ENCODE measurements at regions not wholly inside any gene's neighbourhood (a gene's known extent, or its start where the extent isn't known, plus 50 kb on each side); places are given as distances from the start of the nearest gene placed in this dataset.
"Not testable (repeated sequence)": the region's sequence is repeated elsewhere in the genome, so short reads cannot be mapped to it uniquely, and the experiment has no call there.

GRCh38 chr3:159401069-159401468 lies 587.6 kb upstream of the IL12A start:
- DNase-seq = no peak

DNA sequence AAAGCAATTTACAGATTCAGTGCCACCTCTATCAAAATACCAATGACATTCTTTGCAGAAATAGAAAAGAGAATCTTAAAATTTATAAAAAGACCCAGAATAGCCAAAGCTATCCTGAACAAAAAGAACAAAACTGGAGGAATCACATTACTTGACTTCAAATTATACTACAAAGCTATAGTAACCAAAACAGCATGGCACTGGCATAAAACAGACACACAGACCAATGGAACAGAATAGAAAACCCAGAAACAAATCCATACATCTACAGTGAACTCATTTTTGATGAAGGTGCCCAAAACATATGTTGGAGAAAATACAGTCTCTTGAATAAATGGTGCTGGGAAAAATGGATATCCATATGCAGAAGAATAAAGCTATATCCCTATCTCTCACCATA lies 578.9 kb upstream of the IL12A start:
- not testable (repeated sequence) for DNase-seq

DNA sequence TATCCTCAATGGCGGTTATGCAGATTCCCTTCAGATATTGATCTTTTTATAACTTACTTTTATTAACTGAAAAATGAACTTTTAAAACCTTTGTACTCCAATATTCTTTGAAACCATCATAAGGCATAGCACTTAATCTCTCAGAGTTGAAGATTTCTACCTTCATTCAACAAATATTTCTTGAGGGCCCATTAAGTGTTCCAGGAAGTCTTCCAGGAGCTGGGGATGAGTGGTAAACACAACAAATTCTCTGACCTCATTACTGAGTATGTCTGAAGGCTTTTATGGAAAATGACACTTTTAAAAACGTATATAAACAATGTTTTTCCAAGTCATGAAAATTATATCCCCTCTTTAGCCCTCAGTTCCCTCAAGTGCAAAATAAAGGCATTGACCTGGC lies 575.3 kb upstream of the IL12A start:
- DNase-seq = no peak

GRCh38 chr3:159416856-159417255 lies 571.8 kb upstream of the IL12A start:
- DNase-seq = no peak

GRCh38 chr3:159417761-159418160 lies 570.9 kb upstream of the IL12A start:
- DNase-seq = no peak

DNA sequence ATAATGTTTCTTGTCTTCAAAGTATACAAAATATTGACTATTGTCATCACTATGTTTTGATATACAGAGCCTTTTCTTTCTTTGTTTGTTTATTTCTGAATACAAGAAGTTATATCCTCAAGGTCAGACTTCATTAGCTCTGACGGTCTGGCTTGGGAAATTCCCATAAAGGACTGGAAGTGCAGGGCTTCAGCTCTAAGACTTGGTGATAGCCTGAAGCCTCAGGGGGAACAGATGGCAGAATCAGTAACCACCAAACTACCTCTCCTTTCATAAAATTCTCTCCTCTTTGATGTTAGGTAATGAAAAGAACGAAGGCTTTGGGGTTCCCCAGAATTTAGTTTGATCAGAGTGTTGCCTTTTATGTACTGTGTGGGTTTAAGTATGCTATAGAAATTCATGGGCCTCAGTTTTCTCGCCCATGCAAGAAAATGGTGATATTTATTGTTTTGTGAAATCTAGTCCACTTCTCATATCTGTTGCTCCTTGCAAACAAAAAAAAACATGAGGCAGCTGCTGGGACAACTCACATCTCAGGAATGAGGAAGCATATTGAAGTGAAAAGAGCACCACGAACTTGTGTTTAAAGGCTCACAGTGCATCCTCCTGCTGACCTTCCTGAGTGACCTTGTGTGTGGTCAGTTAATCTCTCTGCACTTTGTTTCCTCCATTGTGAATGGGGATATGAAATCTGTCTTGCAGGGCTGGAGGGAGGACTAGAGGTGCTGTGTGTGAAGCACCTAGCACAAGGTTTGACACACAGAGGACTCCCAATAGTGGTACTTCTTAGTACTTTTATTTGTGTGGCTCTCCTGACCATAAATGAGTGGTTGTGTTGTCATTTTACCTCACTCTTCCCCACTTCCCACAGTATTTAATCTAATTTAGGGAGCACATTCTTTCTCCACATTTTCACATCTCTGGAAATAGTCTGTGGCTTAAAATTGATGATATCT lies 569.8 kb upstream of the IL12A start:
- DNase-seq = no peak

DNA sequence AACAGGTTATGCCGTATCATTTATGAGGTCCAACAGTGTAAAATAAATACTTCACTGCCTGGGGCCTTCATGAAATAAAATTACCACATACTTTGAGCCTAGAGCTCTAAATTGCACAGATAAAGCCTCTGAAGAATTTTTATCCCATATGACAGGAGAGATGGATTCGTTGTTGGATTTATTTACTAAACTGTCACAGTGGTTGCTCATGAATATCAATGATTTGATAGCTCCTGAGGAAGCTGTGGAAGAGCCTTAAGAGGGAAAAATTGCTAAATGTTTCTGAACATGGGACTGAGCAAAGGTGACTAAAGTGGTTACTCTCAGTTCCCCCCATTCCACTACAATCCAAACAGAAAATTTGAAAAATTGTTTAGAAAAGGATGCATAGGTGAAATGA lies 558.9 kb upstream of the IL12A start:
- DNase-seq = no peak

GRCh38 chr3:159432682-159433340 lies 555.8 kb upstream of the IL12A start:
- DNase-seq = no peak

DNA sequence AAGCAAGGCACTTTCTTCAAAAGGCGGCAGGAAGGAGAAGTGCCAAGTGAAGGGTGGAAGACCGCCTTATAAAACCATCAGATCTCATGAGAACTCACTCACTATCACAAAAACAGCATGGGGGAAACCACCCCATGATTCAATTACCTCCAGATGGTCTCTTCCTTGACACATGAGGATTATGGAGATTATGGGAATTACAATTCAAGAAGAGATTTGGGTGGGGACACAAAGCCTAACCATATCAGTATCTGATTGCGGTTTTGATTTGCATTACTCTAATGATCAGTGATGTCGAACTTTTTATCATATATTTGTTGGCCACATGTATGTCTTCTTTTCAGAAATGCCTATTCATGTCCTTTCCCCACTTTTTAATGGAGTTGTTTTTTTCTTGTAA lies 549.3 kb upstream of the IL12A start:
- DNase-seq = no peak

DNA sequence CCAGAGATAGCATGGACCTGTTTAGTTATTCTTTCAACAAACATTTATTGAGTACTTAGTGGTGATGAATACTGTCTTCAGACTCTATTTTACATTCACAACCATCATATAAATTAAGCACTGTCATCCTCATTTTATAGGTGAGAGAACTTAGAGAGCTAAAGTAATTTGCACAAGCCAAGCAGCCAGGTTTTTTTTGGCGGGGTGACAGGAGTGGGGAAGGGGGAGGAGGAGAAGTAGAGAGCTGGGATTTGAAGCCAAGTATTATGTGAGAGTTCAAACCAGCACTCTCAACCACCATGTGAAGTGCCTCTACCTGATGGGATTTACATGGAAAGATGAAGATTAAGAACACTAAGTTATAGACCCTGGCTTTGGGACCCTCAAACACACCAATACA lies 547.4 kb upstream of the IL12A start:
- DNase-seq = no peak

DNA sequence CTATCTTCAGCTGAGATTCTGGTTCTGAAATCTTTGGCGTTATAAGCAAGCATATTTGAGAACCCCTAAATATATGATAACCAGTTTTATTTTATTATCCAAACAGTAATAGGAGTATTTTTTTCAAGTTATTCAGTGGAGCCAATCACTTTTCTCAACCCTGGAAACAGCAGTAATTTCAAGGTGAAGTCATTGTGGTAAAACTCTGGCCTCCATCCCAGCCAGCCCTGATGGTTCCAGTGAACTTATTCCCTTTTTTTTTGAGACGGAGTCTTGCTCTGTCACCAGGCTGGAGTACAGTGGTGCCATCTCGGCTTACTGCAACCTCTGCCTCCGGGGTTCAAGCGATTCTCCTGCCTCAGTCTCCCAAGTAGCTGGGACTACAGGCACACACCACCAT lies 545.4 kb upstream of the IL12A start:
- DNase-seq = no peak

DNA sequence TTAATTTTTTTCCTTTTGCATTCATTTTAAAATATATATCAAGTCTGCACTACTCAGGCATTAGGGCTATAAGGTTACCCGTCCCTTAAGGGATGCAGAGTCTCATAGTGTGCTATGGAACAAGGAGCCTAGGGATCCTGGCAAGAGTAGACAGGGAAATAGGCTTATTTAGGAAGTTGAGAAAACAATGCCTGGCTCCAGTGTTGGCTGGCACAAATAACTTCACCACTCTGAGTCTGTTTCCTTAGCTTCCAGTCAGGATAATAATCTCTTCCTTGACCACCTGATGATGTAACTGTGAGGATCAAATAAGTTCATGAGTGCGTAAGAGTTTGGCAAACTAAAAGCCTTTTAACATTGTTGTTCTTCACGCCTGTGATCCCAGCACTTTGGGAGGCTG lies 540.8 kb upstream of the IL12A start:
- DNase-seq = no peak

DNA sequence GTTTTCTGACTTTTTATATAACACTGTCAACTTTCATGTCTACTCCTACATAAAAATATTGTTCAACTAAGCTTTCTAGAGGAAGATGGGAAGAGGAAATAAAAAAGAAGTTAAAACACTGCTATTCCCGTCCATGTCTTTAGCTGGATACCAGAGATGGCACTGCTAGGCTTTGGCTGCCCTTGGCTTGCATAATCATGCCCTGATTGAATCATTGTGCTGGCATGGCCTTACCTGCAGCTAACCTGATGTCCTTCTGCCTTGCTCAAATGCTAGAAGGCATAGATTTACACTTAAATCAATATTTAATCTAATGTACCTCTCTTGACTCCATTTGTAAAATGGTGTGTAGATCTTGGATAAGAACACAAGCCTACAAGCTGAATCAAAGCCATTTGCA lies 539.7 kb upstream of the IL12A start:
- no peak for DNase-seq

GRCh38 chr3:159451067-159451466 lies 537.6 kb upstream of the IL12A start:
- DNase-seq = no peak

- DNase-seq = no peak
These were observed 537.2 kb upstream of the IL12A start for GRCh38 chr3:159451482-159451881.

- no peak for DNase-seq
These were observed 535.6 kb upstream of the IL12A start for GRCh38 chr3:159453036-159453435.

GRCh38 chr3:159453945-159454344 lies 534.7 kb upstream of the IL12A start:
- DNase-seq = no peak

- DNase-seq = no peak
These were observed 532.9 kb upstream of the IL12A start for GRCh38 chr3:159455741-159456181.

DNA sequence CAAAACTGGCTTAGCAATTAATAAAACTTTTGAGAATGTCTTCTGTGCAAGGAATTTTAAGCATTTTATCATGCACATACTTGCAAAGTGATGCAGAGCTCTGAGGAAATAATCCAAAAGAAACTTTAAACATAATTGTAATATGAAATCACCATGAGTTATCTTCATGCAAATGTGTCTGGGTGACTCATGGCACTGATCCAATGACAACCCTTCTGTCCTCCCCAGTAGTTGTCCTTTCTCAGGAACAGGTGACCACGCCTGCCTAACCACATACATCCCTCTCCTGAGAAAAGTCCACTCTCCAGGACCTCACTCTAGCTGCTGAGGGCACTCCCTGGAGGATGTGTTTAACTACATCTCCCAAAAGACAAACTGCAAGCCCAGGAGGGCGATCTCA lies 530.6 kb upstream of the IL12A start:
- no peak for DNase-seq

DNA sequence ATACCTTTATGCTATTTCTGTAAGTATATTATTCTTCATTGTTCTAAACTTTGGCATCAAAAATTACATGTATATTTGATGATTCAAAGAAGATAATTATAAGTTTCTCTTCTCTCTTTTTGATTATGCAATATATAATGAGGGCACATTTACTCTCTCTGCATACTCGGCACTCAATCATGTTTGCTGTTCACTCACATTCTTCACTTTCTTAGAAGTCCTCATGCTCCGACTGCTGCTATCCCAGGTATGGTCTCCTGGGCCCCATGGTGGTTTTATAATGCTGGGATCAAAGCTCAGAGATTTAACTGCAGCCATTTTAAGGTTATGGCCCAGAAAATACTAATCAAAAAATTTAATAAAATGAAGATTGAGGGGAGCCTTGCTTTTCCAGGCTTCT lies 529.7 kb upstream of the IL12A start:
- DNase-seq = no peak

GRCh38 chr3:159472611-159473010 lies 516.0 kb upstream of the IL12A start:
- no peak for DNase-seq

- no peak for DNase-seq
These were observed 515.4 kb upstream of the IL12A start for GRCh38 chr3:159473206-159473605.

- DNase-seq = no peak
These were observed 508.6 kb upstream of the IL12A start for GRCh38 chr3:159480046-159480445.

DNA sequence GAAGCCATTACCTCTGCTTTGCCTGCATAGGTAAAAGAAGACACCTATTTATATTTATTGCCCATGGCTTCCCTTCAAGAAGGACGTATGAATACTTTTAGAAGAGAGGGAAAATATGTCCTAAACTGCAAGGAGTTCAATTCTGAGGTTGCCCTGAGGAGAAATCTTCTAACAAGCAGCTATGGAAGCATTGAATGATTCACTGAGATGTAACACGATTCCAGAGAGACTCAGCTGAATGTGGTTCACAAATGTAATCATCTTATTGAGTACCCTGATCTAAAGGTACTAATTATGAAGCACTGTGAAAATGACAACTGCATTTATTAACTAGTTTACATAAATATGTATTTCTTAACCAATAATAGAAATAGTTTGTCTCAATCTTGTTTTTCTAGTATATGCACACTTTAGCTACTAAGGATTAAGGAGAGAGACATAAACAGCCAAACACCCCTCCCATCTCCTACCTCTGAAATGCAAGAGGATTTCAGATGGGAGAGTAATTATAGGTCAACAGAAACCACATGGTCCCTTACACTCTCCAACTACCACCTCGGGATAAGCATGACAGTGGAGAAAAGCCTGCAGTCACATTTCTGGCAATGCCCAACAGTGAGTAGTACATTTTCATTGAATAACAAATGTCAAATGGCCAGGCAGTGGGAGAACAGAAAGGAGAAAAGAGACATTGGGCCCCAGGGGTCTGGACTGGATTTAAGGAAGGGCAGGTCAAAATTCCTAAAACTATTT lies 506.2 kb upstream of the IL12A start:
- DNase-seq = no peak
